HG03135 (cell line): ENCODE measurements at regions not wholly inside any gene's neighbourhood (a gene's known extent, or its start where the extent isn't known, plus 50 kb on each side); places are given as distances from the start of the nearest gene placed in this dataset.

Source experiments
- ATAC-seq: cut with Tn5 transposase; IDR thresholded peaks from one replicate; pipeline ENCODE4 v1.9.1; 2021; ENCODE audit warnings: mild to moderate bottlenecking, moderate library complexity; ENCODE audit not compliant: unreplicated experiment

DNA sequence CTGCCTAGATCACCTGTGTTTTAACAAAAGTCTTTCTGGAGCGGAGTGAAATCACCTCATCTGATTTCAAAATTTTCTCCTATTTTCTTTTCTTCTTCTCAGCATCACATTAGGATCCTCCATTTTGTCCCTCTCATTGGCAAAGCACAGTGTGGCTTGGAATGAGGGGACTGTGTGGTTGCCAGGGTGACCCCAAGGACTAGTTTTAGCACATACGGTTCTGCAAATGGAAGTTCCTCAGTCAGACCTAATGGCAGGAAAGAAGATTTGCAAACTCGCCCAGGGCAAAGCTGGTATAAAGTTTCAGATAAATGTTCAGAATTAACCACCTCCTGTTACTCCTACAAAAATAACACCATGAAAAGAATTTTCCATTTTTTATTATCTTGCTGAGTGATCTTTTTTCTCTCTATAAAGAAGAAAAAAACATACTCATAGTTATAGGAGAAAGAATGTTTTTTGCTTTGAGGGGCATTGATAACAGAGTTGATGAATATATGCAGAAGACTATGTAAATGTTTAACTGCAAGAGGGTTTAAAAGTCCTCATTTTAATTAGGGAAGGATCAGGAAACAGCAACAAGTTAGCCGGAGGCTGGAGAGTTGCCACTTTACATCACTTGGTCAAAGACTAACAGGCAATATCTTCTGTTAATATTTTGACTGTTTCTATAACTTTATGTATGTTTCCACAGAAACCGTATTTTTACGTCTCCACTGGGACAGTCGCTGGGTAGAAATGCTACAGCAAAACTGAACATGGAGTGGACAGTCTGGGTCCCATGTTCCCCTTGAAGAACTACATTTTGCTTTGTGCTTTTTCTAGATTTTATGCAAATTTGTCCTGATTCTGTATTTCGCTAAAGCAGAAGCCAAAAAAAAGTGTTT, 257.8 kb downstream of the NR2F1-AS1 start:
- no peak for ATAC-seq

DNA sequence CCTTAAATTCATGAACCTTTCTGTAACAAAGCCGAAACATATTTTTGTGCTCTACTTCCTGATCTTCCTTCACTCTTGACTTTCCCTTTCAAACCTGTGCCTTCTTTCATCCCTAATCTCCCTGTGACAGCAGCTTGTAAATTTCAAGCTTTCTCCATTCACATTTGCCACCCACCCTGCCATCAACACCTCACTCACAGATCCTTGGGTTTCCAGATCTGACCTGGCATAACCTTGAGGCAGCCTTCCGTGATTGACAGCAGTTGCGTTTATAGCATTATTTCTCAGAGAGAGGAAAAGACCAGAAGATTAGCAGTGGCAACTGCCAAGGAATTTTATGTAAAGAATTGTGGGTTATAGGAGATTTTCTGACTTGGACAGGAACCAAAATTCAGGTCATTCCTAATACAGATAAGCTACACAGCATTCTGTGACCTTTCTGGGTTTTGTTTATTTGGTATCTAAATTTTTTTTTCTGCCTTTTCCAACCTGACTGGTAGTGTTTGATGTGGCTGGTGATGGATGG, 260.0 kb downstream of the NR2F1-AS1 start:
- no peak for ATAC-seq

DNA sequence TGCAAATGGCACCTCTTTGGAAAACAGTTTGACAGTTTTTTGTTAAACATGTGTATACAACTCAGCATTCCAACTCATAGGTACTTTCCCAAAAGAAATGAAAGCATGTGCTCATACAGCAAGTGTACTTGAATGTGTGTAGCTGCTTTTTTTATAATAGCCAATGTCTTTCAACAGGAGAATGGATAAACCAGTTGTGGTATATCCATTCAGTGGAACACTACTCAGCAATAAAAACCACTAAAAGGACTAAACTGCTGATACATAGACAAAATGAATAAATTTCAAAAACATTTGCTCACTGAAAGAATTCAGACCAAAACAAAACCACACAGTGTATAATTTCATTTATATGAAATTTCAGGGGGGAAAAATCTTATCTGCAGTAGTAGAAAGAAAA, 267.3 kb downstream of the NR2F1-AS1 start:
- ATAC-seq, result no peak

DNA sequence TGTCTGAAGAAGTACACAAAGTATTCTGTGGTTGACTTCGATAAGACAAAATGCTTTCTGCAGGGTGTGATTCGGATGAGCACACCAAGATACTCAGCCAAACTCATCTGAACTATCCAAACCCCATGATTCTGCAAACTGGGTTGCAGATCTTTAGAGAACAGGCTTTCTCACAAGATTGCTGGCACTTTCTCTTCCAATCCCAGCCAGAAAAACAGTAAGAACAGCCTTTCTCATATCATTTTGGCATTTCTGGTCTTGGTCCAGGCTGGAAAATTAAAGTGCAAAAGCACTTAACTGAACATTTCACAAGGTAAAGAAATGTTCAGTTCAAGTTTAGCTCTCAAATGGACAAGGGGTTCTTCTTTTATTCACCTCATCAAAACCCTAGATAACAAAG, 269.1 kb downstream of the NR2F1-AS1 start:
- no peak for ATAC-seq

DNA sequence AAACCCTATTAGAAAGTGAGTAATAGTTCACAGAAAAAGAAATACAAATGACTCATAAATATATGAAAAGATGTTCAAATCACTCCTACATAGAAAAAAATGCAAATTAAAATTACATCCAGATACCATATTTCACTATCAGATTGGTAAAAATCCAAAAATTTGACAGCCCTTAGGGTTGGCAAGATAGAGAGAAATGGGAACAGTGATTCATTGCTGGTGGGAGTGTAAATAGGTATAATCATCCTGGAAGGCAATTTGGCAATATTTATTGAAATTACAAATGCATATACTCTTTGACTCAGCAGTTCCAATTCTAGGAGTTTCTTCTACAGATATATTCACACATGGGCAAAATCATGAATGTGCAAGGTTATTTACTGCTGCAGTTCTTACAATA, 273.5 kb downstream of the NR2F1-AS1 start:
- no peak for ATAC-seq

DNA sequence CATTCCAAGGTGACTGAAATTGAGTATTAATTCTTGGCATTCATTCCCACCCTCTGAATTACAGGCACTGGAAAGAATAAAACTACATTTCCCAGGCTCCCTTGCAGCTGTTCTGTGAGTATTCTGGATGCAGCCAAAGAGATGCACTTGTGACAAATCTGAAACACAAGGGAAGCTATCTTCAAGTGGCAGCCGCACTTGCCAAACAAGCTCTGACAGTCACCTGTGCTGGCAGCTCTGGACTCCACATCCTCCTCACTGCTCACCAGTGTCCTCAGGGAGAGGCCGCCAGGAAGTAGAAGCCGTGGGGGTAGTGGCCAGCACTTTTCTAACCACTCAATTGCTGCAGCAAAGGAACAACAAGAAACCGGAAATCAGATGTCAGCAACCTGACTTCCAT, 275.0 kb downstream of the NR2F1-AS1 start:
- ATAC-seq, result no peak

DNA sequence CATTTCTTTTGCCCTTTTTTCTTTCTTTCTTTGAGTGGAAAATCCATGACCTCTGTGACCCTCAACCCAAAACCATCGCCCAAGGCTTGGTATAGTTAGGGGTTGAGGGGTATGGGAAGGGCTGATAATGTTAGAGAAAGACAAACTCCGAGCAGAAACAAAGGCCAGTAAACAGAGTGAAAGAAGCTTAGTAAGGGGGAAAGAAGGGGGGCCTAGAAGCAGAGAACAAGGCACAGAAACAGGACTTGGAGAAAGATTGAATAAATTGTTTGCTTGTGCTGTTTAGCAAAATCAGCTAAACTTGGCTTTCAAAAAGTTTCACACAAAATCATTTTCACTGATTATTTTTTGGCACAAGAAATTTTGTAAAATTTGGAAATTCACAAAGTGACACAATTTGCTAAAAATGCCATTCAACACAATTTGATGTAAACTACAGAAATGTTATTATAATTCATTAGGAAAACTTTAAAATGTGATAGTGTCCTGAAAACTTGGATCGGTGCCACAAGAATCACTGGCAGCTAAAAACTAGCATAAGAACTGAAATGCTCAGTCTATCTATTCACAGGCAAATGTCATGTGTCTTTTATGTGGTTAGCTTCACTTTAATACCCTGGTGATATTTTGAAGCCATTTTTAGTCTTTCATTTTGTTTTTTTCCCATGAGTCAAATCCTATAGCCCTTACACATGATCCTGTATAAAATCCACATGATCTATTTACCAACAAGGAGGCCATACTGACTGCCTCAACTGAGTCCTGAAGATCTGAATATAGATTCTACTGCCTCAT, 276.4 kb downstream of the NR2F1-AS1 start:
- ATAC-seq, result no peak

DNA sequence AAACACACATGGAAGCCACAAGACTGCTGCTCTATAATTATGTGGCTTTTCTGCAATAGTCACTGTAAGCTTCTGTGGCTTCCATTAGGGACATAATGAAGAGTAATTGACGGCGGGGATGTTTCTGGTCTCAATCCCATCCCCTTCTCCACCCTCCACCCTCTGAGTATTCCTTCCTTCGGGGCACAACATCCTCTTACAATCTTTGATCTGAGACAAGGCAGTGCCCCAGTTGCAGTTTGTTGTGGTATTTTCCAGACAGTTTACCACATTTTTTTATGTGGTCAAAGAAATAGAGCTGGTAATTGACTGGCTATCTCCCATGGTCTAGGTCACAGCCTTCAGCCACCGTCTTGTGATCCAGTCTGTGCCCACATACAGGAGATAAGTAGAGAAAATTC, 277.7 kb downstream of the NR2F1-AS1 start:
- no peak for ATAC-seq

DNA sequence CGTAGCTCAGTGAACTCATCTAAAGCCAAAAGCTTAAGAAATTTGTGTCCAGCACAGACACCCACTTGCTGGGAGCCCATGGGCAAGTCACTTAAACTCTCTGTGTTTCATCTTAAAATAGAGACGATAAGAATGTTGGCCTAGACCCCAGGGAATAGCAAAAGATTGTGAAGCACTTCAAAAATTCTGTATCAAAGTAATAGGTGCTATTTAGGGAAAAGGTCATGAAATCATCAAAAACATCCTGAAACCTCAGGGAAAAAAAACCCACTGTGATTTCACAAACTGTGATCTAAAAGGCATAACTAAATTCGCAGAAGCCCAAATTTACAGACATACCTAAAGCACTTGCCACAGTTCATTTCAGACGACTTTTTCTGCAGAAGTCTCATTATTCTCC, 278.3 kb downstream of the NR2F1-AS1 start:
- no peak for ATAC-seq

DNA sequence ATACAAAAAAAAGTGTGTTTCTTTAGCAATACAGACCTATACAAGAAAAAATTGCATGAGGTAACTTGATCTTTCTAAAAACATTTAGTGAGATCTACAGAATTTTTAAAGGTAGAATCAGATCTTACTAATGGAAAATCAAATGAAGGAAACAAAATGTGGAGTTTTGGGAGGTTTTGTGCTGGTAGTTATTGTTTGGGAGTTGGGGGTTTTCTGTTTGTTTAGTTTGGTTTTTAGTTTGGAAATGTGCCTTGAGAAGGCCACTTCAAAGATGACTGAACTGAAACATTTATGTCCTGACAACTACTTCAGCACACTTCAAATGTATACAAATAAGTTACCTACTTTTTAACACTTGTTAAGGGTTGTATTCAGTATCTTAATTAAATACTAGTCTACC, 280.1 kb downstream of the NR2F1-AS1 start:
- no peak for ATAC-seq

DNA sequence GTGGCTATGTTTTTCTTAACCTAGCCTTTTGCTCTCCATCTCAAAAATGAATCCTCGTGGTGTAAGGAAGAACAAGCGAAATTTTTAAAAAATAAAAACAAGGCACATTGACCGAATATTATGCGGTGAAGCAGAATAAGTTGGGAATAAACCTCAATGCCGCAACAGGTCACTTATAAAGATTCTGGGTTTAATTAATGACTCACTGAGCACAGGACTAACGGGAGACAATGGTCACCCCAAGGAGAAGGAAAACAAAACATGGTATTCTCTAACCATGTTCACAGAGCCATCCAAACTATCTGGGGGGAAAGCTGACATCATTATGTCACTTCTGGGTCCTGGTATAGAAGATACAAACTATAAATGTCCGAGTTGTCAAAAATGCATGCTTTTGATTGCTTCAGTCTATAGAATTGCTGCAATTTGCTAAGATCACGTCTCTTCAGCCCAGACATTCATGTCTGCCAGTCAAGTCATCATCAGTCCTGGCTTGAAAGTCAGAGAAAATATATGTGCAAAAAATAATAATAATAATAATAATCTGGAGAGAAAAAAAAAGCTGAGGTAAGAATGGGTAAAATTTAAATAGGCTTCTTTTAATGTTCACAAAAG, 280.6 kb downstream of the NR2F1-AS1 start:
- no peak for ATAC-seq

DNA sequence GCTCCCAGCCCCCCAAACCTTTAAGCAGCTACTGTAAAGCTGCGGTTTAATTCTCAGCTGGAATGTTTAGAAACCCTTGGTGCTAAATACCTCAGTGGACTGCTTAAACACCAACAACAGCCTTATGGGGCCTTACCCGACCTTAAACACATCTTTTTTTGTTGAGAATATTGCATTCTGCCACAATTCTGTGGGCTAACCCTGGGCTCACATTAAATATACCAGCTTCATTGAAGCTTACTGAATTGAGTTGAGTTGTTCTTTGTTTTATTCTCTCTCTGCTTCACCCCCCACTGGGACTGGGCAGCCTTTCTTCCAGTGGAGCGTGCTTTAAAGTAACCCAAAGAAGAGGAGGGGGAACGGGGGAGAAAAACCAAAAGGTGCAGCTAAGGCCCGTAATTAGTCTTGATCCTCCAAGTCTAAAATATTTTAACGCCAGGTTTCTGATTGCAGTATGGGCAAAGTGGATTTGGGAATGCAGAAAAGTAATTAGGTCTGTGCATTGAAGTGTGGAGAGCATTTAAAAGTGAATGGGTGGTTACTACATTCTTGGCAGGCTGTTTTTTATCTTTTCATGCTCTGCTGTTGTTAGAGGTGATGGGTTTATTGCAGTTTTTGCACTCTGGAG, 281.2 kb downstream of the NR2F1-AS1 start:
- ATAC-seq, result no peak

DNA sequence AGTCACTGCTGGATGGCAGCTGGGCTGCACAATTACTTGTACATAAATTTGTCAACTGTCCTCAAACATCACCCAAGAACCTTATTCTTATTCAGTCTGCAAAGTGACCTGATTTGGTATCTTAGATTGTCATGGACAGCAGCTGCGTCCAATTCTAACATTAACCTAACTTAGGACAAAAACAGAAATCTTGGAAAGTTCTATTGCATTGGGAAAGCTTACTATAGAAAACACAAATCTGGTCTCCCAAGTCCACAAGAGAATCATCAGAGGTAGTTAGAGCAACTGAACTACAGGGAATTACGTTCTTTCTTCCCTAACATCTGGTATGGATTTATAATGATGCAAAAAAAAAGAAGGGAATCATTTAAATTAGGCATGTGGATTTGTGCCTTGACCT, 283.9 kb downstream of the NR2F1-AS1 start:
- ATAC-seq, result no peak

DNA sequence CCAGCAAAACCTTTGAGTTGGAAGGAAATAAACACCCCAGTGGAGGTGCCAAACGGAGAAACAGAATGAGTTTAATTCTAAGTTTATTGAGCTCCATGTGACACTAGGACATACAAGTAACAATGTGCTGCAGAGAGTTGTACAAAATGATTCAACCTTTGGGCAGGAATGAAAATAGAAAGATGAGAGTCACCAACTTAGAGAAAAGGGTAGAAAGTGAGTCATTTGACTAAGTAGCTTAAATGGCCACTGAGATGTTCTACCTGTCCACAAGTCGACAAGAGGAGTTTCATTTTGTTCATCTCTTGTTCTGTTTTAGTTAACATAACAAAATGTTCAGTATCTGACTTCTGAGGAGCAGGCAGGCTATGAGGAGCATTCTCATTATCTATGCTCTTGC, 284.7 kb downstream of the NR2F1-AS1 start:
- no peak for ATAC-seq

DNA sequence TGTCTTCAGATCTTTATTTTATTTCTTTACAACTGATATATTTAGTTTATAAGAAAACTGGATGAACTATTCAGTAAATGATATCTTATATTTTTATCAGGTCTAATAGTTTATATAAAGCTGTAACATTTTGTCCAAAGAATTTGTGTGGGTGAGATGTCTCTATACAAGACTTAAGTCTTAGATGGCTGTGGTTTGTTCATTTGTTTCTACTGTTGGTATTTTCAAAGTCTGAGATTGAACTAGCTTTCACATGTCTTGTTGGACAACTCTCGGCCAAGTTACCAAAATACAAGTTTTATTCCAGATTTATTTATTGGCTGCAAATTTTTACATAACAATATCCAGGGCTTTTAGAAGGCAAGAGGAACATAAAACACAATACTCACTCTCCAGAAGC, 286.0 kb downstream of the NR2F1-AS1 start:
- ATAC-seq, result no peak

DNA sequence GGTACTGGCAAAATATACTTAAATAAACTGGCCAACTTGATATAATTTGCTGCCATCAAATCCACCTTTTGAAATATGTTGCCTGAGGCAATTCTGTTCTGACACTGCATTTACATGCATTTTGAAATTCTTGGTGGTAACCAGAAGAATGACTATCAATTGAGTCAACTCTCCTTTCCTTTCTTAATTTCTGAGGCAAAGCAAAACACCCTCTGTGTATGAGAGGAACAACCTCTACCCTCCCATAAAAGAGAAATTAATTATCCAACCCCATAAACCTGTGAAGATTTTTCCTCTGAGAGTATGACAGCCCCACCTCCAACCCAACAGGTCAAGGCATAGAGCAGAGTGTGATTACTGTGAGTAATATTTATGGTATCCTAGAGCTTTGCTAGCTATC, 286.8 kb downstream of the NR2F1-AS1 start:
- ATAC-seq, result no peak

DNA sequence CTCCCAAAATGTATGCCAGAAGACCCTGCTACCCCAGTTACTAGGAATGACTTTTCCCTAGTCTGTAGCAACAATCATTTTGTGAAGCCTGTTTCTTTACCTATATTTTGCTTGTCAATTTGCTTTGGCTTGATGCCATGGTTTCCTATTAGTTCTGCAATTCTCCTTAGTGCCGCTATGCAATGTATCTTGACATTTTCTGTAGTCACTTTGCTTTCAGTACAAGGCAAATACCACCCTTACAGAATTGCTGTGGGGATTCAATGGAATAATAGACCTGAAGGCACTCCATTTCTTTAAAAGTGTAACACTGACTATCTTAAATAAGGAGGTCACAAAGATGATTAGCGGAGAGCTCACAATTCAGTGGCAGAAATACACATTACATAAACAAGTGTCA, 291.1 kb downstream of the NR2F1-AS1 start:
- no peak for ATAC-seq

DNA sequence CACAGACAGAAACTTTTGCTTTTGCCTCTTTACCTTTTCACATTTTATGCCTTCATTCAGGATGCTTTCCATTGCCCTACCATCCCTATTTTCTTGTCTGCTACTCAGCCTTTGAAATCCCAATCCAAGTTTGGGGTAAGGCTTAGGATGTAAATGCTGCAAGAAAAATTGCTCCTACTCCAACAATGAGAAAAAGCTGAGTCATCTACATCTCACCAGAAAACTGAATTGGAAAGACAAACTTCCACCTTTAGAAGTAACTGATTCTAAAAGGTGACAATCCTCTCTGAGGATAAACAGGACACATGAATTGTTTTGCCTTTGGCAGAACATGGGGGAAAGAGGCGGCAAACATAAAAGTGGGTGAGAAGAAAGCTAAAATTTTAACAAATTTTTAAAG, 295.6 kb downstream of the NR2F1-AS1 start:
- ATAC-seq, result no peak

DNA sequence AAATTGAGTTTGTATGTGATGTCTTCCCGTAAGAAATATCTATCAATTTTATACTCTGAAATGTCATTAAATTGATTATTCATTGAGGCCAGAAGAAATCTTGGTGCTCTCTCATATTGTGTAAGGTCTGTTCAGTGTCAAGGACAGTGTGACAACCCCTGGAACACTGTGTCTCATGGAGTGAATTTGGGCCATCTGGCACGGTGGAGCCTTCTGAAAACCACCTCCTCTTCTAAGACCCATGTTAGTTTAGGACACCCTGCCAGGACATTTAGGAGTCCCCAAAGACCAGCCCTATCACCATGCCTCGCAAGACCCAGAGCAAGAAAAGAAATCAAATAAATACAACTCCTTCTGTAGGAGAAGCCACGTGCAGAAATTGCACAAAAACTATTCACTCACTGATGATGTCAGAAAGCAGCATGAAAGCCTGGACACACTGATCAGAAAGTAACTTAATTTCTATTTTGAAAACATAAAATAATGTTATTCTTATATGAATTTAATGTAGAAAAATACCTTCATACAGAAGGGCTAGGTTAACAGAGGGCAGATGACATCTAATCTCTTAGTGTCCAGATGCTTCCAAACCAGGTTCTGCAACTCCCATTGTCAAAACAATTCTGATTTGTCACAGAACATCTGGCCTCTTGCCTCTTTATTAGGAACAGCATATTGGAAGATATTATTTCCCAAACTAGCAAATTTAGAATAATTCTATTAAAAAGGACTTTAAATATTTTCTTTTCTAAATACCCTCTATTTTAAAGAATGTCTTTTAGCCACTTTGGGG, 298.8 kb downstream of the NR2F1-AS1 start:
- no peak for ATAC-seq

DNA sequence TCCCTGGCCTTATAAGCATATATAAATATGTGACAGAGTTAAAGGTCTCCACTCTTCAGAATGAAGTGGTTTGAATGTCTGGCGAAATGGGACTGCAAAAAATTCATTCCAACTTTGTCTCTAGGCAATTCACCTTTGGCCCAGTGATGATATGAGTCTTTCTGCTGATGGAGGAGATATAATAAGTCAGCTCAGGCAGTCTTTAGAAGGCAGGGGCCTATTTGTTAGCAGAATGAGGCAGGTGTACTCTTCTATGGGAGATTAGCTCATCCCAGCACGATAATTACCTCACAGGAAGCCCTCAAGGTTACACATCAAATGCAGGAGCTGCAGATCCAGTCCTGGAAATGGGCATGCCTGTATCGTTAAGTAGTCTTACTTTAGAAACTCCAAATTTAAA, 300.5 kb downstream of the NR2F1-AS1 start:
- no peak for ATAC-seq
